HG02885 (cell line): ENCODE measurements at regions not wholly inside any gene's neighbourhood (a gene's known extent, or its start where the extent isn't known, plus 50 kb on each side); places are given as distances from the start of the nearest gene placed in this dataset.
"Not testable (repeated sequence)": the region's sequence is repeated elsewhere in the genome, so short reads cannot be mapped to it uniquely, and the experiment has no call there.

Experiments used
- ATAC-seq: cut with Tn5 transposase; IDR thresholded peaks from one replicate; pipeline ENCODE4 v1.9.1; 2021; ENCODE audit warnings: mild to moderate bottlenecking; ENCODE audit not compliant: unreplicated experiment, poor library complexity

GRCh38 chr11:19420868-19421533, 180.3 kb upstream of the E2F8 start:
- no peak for ATAC-seq

DNA sequence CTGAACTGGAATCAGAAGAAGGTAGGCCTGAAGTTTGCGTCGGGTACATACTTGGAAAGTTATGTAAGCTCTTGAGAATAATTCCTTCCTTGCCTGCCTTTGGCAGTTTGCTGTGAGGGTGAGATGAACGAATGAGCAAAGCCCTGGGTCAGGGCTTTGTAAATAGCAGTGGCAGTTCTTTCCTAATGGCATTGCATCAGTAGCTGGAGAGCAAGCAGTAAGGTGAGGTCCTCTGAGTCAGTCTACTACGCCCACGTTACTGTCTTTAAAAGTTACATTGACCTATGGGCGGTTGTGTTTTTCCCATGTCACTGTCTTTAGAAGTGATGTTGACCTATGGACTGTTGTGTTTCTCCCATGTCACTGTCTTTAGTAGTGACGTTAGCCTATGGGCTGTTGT, 179.1 kb upstream of the E2F8 start:
- ATAC-seq, result no peak

DNA sequence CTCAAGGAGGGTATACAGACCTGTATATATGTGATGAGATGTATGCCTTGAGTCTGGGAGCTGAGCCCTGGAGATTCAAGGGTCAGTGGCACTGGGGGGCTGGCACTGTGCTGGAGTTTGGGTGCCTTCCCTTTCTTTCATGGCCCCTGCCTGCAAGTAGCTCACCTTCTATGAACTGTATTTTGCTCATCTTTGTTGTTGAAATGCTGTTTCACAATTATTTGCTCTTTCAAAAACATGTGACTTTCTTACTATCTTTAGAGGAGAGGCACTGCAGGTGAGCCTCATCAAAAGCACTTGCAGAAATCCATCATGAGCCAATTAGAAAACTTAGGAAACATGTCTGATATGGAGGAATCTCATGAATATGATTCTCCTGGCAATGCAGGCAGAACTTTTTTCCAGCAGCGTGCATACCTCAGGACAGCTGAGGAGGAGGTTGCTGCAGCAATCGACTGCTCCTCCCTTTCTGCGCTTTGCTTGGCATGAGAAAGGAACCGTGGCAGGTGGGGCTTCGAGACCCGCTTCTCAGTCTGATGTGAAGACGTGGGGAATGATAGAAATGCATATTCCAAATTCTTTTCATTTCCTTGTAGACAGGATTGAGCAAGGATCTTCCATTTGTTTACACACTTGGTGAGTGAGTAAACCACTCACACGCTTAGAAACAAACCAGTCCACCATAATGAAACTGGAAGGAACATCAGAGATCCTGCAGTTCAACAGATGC, 178.4 kb upstream of the E2F8 start:
- ATAC-seq, result no peak

GRCh38 chr11:19418221-19418620, 177.5 kb upstream of the E2F8 start:
- no peak for ATAC-seq

DNA sequence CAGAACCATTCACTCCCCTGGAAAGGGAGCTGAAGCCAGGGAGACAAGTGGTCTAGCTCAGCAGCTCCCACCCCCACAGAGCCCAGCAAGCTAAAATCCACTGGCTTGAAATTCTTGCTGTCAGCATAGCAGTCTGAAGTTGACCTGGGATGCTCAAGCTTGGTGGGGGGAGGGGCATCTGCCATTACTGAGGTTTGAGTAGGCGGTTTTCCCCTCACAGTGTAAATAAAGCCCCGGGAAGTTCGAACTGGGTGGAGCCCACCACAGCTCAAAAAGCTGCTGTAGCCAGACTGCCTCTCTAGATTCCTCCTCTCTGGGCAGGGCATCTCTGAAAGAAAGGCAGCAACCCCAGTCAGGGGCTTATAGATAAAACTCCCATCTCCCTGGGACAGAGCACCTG, 171.3 kb upstream of the E2F8 start:
- not testable (repeated sequence) for ATAC-seq

DNA sequence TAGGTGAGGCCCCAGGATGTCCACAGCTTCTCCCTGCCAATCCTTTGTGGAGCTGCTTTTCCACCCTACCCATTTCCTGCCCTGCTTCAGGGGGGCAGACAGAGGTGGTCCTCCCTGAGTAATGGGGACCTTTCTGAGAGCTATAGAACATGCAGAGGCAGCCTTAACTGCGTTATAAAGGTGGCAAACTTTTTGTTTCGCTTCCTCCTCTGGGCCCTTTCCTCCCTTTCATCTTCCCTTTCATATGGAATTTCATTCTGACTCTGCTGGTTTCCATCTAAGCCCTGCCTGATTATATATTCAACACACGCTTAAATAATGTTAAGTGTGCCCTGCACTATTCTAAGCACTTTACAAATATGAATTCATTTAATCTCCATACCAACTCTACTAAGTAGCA, 169.3 kb upstream of the E2F8 start:
- ATAC-seq, result peak; percentile 89

GRCh38 chr11:19409307-19409706, 168.6 kb upstream of the E2F8 start:
- no peak for ATAC-seq

DNA sequence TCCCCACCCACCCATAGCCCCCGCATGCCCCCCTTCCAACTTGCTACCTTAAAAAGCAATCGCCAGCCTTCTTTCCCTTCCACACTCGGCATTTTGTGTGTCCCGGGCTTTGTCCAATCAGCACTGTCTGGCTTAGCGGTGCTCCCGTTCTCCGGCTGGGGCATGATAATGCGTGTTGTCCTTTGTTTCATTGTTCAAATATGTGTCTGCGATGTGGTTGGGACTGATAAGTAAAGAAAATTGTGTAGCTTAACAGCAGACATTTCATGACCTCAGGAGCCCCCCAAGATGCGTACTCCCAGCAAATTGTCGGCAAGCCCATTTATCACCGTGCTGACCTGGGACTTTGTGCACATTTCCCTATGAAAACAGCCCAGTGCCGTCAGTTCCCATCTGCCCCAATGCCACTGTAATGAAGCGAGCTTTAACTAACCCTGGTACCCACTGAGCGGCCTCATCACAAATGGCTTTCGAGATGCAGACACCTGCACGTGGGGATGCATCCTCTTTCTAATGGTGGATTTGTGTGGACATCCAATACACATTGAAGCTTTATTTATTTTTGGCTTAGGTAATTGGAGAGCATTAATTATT, 167.0 kb upstream of the E2F8 start:
- ATAC-seq, result no peak

GRCh38 chr11:19405966-19406365, 165.2 kb upstream of the E2F8 start:
- no peak for ATAC-seq

DNA sequence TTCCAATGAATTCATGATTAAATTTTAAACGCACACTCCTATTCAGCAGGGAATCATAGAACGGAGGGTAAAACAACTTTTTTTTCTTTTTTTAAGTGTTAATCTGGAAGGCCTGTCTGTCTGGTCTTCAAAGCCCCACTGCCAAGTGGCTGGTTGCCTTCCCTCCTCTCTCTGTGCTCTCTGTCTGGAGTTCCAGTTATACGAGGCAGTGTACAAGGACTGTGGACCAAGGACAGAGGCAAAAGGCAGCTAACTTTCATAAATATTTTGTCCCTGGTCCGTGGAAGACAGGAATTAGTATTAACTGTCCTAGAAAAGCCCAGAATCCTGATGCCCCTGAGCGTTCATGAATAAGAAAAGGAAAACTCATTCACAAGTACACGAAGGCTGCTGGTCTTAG, 164.0 kb upstream of the E2F8 start:
- no peak for ATAC-seq

GRCh38 chr11:19403196-19403895, 162.6 kb upstream of the E2F8 start:
- no peak for ATAC-seq

DNA sequence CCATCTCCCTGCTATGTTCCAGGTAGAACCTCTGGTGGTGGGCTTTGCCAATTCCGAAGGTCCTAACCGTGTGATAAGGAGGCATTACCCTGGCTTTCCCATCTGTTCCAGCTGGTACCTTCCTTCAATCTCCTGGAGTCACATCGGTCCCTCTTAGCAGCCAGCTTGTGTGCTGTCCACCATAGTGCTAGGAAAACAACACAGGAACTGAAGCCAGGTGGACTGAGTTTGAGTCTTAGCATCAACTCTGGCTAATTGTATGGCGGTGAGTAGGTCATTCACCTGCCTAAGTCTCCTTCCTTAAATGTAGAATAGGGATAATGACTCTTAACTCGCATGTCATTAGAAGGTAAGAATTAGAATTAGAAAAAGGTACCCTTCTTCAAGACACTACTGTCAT, 159.6 kb upstream of the E2F8 start:
- no peak for ATAC-seq

DNA sequence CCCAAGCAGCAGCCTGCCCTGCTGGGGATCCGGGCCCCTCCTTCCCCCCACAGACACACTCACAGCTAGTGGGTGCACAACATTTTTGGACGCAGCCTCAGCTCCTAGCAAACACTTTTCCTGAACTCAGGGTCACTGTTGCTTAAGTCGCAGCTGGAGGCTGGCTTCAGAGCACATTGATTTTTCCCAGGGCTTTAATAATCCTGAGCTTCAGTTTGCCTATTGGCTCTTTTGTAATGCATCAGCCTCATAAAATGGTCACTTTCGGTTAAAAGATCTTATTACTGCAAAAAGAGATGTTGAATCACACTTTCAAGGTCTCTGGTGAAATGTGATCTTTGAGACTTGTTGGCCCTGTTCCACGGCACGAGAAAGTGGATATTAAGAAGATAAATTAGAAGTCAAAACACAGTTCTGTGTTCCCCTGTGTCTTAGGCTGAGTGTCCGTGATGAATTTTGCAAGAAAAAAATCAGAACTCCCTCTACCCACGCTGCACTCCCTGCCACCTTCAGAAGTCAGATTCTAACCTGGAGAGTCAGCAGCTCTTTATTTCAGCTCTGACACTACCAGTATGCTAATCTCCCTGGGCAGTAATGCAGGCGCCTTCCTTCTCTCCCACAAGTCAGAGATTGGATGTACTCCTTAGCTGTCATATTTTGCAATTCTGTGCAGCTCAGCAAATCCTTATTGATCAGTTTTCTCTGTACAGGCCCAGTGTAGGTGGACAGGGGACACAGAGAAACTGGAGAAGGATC, 158.2 kb upstream of the E2F8 start:
- no peak for ATAC-seq

DNA sequence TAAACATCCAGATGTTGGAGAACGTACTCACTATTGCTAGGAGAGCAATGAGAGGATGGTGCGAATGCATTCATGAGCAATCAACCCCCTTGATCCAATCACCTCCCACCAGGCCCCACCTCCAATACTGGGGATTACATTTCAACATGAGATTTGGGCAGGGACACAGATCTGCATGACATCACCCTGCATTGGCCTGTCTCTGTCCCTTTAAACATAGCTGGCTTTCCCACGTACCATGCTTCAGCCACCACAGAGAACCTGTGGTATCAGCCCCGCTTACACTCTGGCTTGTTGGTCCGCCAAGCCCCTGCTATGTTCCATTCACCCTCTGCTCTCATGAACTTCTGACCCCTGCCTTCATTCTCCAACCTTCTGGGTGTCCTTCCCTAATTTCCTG, 157.5 kb upstream of the E2F8 start:
- ATAC-seq, result no peak

GRCh38 chr11:19395050-19395449, 154.3 kb upstream of the E2F8 start:
- no peak for ATAC-seq

GRCh38 chr11:19394525-19395016, 153.8 kb upstream of the E2F8 start:
- peak; percentile 74 for ATAC-seq

GRCh38 chr11:19393941-19394340, 153.2 kb upstream of the E2F8 start:
- ATAC-seq, result no peak

- ATAC-seq, result no peak
Observed at GRCh38 chr11:19392847-19393518, 152.2 kb upstream of the E2F8 start.

- ATAC-seq, result no peak
Observed at GRCh38 chr11:19392321-19392720, 151.6 kb upstream of the E2F8 start.

DNA sequence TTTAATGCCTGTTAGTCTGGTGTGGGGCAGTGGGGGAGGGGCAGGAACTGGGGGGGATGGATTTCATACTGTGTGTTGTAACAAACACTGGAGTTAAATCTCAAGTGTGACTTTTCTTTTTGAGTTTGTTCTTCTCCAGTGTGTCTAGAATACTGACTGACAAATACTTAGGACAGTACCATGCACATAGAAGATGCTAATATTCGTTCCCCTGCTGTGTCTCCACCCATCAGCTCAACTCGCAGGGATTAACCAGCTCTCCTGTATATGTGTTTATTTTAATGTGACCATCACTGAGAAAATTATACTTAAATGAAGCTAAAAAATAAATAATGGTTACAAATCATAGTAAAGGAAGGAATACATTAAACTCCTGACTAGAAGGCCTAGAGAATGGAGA, 150.9 kb upstream of the E2F8 start:
- ATAC-seq, result no peak
